ENCODE measurements at regions not wholly inside any gene's neighbourhood (a gene's known extent, or its start where the extent isn't known, plus 50 kb on each side); places are given as distances from the start of the nearest gene placed in this dataset.

- intact Hi-C loops (cut with micrococcal nuclease) = no loop called here
- no TSS peak for BruUV-seq (replicated peaks)
These were observed 634.9 kb upstream of the SEMA6A start for GRCh38 chr5:117209479-117209878.

More at GRCh38 chr5:117209479-117209878, 634.9 kb upstream of the SEMA6A start:
- H3K9me1 ChIP-seq (replicated peaks; ENCODE audit: control insufficient read depth, extremely low read depth, insufficient read depth, low read length) = no peaks in the 10 kb centered on the region
- no peak overlapping the region for H3K9ac ChIP-seq (replicated peaks; ENCODE audit: extremely low read depth, insufficient read depth, low read length)
- H3K79me2 ChIP-seq (ENCODE audit: control insufficient read depth, insufficient read depth, low read length) = no peaks in the 10 kb centered on the region
- peaks cover 3% of the 10 kb centered on the region for H3K9me3 ChIP-seq (replicated peaks; ENCODE audit: control insufficient read depth, insufficient read depth, low read length)
- no peaks in the 10 kb centered on the region for H3K36me3 ChIP-seq (ENCODE audit: control insufficient read depth in 2 of 2, extremely low read depth in 1 of 2, insufficient read depth in 2 of 2, low read length in 2 of 2)
- H3K27me3 ChIP-seq (ENCODE audit: control insufficient read depth in 2 of 2, insufficient read depth in 2 of 2, low read length in 2 of 2) = no peaks in the 10 kb centered on the region
- H3K4me2 ChIP-seq (ENCODE audit: insufficient read depth, low read length) = no peak overlapping the region
- no peak for TF ChIP-seq FOS (IDR thresholded peaks at IDR 0.05; ENCODE audit: borderline replicate concordance, insufficient read depth, low read length)
- TF ChIP-seq MAX (IDR thresholded peaks at IDR 0.05; ENCODE audit: insufficient read depth, insufficient read length) = no peak
- TF ChIP-seq POLR2AphosphoS5 (IDR thresholded peaks at IDR 0.05; ENCODE audit: insufficient read depth, low read depth, low read length) = no peak
- no peak for TF ChIP-seq CTCF (IDR thresholded peaks at IDR 0.05; ENCODE audit: extremely low read depth in 1 of 2, insufficient read depth in 1 of 2, low read depth in 1 of 2, low read length in 2 of 2)
- no peak for TF ChIP-seq GATA2 (IDR thresholded peaks at IDR 0.05; ENCODE audit: insufficient read depth, insufficient read length, low read depth, low read length)
- no peak for TF ChIP-seq MYC (IDR thresholded peaks at IDR 0.05; ENCODE audit: low read depth, low read length)
- no peak for TF ChIP-seq JUN (IDR thresholded peaks at IDR 0.05; ENCODE audit: borderline replicate concordance, insufficient read depth, insufficient read length, low read depth)
- no peak for TF ChIP-seq POLR2A (IDR thresholded peaks at IDR 0.05; ENCODE audit: low read depth, low read length)
- TF ChIP-seq EZH2 (IDR thresholded peaks at IDR 0.05; ENCODE audit: borderline replicate concordance, low read depth, low read length, severe bottlenecking) = no peak
- no peak overlapping the region for H3K4me3 ChIP-seq (replicated peaks in 1 of 3; ENCODE audit: insufficient read depth in 1 of 3, low read depth in 1 of 3, low read length in 3 of 3)
- no peak overlapping the region for H2AFZ ChIP-seq (ENCODE audit: low read depth, low read length)
- DNase-seq (ENCODE audit: low read depth, low spot score) = no peak
- dilution Hi-C loops (cut with MboI; ENCODE audit: extremely low pct_ligation_motif_present, low sequenced_read_pairs) = no loop called here
- H3K27ac ChIP-seq (ENCODE audit: insufficient read depth, low read depth, low read length) = no peak overlapping the region
- ChIA-PET CTCF (no interaction called here), POLR2A (no interaction called here)
- H3K4me1 ChIP-seq (ENCODE audit: control insufficient read depth, extremely low read depth, insufficient read depth, low read length) = no peaks in the 10 kb centered on the region
- no peaks in the 10 kb centered on the region for H4K20me1 ChIP-seq (replicated peaks; ENCODE audit: control insufficient read depth, extremely low read depth, insufficient read depth, low read length)
- FAIRE-seq = no peak
